ENCODE measurements at regions not wholly inside any gene's neighbourhood (a gene's known extent, or its start where the extent isn't known, plus 50 kb on each side); places are given as distances from the start of the nearest gene placed in this dataset.

DNA sequence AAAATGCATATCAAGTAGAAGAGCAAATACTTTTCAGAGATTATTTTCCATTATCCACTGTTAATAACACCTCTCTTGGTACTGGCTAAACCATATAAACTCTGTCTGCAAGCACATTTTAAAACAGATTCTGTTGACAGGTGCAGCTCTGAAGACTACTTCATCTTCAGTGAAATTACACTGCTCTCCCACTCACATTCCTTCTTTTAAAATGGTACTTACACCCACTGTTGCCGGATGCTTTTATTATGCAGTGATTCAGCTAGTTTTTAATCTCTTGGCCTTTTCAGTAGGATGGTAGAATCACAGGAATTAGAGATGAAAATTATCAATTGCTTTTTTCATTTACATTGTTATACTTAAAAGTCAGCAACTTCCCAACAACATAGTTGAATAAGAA is 381.6 kb downstream of the GASK1B start:
- no peak for DNase-seq (ENCODE audit: low read depth, low spot score)

DNA sequence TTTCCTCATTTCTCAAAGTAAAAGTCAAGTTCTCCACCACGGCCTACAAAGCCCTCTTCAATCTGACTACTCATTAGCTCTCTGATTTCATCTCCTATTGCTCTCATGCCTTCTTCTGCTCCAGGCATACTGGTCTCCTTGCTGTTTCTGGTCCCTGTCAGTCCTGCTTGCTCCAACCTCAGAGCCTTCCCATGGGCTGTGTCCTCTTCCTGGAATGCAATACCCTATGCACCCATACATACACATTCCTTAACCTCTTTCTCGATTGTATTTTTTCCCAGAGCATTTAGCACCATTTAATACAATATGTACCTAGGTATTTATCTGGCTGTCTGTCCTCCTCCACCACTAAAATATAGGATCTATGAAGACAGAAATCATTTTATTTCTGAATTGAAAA is 385.2 kb downstream of the GASK1B start:
- no peak for DNase-seq (ENCODE audit: low read depth, low spot score)

DNA sequence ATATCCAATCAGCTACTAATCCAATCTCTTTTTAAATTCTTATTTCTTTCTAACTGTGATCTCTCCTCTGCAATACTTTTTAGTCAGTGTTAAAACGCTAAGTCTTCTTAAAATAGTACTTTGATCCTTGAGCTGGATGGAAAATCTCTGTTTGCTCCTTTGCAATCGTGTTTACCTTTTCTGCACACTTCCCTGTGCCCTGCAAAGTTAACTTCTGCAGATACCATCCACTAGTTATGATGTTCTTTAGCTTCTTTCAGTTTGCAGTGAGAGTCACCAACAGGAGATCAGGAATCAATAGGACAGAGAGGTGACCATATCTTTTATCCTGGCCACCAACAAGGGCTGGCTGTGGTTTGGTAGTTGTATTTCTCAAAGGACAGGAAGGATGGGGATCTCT is 391.5 kb downstream of the GASK1B start:
- DNase-seq (ENCODE audit: low read depth, low spot score): no peak

DNA sequence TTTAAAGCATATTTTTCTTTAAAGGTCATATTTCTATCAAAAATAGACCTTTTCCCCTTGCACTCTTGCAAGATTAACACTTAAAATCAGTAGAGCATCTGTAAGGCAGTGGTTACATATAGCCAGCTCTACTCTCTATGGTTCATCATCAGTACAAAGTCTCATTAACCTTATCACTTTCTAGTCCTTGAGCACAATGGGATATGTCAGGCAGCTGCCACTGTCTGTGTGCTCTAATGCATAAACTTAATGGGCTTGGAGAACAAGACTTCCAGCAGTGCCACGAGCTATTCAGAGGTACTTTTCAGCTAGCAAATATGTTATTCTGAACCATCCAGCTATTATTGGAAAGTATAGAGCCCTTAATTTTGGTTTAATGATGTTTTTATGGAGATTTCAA is 393.7 kb downstream of the GASK1B start:
- DNase-seq (ENCODE audit: low read depth, low spot score): no peak

DNA sequence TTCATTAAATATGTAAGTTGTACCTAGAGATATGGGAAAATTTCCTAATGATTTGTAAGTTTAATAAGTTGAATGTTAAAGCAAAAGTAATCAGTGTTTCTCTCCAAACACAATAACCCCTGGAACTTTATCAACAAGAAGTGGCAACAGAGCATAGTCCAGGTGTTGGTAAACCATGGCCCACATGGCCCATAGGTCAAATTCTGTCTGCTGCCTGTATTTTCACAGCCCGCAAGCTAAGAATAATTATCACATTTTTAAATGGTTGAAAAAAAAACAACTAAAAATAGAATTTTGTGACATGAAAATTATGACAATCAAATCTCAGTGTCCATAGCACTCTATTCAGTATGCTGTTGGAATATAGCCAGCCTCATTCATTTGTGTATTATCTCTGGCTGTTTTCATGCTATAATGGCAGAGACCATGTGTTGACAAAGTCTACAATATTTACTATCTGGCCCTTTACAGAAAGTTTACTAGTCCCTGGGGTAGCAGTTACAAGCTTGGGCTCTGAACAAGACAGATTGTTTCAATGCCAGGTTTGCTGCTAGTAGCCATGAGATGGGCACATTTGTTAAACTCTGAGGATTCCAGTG is 395.8 kb downstream of the GASK1B start:
- no peak for DNase-seq (ENCODE audit: low read depth, low spot score)

DNA sequence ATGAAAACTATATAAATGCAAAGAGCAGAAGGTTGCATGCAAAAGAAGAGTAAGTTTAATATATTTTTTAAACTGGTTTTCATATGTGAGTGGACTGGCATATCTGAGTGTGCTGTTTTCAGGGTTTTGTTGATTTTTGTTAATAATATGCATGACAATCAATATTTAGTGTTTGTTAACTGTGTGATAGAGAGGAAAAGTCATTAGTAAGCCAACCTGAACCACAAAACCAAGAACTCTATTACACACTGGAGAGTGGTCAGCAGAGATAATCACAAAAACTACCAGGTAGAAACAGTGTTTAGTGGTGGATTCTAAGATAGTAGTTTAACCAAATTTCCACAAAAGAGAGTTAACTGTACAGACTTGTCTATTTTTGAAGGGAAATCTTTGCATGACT is 396.9 kb downstream of the GASK1B start:
- no peak for DNase-seq (ENCODE audit: low read depth, low spot score)

DNA sequence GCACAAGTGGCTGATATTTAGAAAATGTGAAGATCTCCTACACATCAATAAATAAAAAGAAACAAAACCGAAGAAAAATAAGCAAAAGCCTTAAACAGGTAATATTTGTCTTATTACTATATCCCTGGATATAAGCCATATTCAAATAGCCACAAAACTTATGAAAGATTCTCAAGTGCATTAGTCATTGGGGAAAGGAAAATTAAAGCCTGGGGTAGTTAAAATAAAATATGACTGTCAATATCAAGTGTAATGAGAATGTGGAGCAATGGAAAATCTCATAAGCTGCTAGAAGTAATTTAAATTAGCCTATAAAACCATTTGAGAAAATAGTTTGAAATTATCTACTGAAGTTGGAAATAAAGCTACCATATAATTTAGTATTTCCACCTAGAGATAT is 399.9 kb downstream of the GASK1B start:
- no peak for DNase-seq (ENCODE audit: low read depth, low spot score)

DNA sequence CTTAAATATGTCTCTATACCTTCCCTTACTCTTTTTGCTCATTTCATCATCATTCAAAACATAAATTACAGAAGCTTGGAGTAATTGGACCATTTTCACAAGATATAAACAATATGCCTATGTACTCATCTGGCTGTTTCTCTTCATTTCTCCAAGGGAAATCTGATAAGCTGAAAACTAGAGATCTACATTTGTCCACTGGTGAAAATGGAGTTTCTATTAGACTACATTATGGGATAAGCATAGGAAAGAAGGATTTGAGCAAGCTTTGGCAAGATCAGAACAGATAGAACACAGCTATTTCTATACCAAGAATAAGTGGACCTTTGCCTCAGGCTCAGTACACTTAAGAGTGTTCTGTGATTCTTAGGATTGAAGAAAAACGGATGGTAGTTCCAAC is 404.4 kb downstream of the GASK1B start:
- DNase-seq (ENCODE audit: low read depth, low spot score): no peak

DNA sequence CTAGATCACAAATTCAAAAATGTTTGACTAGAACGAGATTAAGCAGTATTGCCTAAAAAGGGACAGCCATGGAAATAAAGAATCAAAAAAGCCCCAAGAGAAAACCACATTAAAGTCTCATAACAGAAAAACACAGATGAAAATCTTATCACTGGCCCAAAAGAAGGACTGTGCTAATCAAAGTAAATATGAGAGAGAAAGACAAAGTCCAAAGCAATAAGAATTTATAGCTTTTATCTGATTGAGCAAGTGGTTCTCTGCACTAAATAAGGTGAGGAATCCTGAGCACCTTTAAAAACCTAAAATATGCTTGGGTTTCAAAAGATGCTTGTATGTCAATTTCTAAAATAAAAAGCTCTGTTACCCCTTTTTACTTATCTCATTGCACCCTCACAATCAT is 409.3 kb downstream of the GASK1B start:
- DNase-seq (ENCODE audit: low read depth, low spot score): no peak

DNA sequence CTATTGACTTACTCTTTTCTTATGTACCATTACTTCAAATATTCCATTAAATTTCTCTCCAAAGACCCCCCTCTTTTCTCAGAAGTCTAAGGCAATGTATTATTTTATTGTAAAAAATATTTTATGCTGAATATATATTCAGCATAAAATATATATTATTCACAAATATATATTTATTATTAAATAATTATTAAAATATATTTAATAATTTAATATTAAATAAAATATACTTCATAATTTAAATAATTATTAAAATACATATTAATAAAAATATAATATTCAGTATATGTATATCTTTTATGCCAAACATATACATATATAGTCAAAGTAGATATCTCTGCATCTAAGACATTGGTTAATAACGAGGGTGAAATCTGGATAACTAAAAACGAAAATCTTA is 418.4 kb downstream of the GASK1B start:
- DNase-seq (ENCODE audit: low read depth, low spot score): no peak

DNA sequence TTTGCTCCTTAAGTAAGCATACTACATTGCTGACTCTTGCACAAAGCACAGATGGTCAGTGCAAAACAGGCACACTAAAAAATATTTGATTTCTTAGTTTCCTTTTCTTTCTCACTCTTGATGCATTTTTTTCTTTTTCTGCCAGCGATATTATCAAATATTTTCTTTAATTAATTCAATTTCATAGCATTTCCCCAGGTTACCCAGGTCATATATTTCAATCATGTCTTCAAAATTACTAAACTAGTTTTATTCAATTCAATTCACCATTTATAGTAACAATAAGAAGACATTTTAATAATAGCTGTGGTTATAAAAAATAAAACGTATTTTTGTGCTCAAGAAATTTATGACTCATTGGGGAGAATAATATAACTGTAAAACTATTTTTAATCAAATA is 421.2 kb downstream of the GASK1B start:
- no peak for DNase-seq (ENCODE audit: low read depth, low spot score)

DNA sequence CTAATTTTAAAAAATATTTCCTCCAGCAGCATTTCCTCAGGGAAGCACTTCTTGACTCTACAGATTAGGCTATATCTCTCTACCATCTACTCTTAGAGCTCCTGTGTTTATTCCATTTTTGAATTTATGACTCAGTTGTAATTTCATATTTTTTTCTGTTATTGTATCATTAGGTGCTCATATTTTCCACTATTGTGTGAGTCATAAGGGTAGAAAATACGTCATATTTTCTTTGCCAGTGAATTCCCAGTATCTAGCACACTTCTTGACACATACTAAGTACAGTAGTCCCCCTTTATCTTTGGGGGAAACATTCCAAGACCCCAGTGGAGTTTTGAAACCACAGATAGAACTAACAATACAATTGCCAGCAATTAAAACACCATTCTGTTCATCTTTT is 431.2 kb downstream of the GASK1B start:
- no peak for DNase-seq (ENCODE audit: low read depth, low spot score)

DNA sequence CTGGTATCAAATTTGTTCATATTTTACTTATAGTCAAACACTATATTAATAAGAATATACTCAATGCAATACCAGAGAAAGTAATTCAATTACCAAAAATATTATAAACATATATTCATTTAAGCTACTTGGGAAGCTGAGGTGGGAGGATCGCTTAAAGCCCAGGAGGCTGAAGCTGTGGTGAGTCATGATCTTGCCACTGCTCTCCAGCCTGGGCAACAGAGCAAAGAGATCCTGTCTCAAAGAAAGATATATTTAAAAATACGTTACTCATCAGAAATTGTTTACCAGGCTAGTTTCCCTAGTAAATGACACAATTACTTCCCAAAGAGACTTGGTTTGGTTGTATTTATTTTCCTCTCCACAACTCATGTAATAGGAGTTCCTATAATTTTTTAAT is 433.6 kb downstream of the GASK1B start:
- DNase-seq (ENCODE audit: low read depth, low spot score): peak; percentile 31

DNA sequence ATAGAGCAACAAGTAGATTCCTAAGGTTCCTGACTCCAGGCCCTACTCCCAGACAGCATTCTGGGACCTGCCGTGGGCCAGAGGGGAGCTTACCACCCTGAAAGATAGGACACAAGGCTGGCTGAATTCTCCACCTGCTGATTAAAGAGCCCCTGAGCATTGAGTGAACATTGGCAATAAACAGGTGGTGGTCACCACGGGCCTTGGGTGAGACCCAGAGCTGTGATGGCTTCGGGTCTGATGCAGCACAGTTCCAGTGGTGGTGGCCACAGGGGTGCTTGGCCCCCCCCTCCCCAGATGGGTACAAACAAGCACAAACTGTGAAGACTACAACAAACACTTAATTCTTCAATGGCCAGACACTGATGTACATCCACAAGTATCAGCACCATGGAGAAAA is 444.6 kb downstream of the GASK1B start:
- no peak for DNase-seq (ENCODE audit: low read depth, low spot score)

DNA sequence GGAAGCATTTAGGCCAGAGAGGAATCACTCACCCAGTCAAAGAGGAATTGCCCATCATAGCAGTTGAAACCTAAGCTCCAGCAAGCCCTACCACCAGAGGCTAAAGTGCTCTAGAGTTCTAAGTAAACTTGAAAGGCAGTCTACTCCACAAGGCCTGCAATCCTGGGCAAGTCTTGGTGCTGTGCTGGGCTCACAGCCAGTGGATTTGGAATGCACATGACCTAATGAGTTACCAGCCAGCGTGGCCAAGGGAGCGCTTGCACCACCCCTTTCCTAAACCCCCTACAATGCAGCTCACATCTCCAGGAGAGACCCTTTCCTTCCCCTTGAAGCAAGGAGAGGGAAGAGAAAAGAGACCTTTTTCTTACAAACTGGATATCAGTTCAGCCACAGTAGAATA is 445.7 kb downstream of the GASK1B start:
- peak; percentile 19 for DNase-seq (ENCODE audit: low read depth, low spot score)

DNA sequence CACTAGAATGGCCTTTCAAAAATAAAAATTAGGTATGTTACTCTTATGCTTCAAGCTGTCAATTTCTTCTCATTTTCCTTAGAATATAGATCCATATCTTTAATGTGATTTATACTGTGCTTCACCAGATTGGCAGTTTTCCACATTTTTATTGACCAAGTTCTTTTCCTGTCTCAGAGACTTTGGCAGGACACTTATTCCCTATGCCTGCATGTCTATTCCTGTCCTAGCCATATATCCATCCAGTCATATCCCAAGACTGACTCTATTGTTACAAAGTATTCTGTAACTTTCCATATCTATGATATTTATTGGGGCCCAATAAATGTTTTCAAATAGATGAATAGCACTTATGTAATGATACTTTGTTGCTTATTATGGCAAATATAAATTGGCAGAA is 450.7 kb downstream of the GASK1B start:
- no peak for DNase-seq (ENCODE audit: low read depth, low spot score)

DNA sequence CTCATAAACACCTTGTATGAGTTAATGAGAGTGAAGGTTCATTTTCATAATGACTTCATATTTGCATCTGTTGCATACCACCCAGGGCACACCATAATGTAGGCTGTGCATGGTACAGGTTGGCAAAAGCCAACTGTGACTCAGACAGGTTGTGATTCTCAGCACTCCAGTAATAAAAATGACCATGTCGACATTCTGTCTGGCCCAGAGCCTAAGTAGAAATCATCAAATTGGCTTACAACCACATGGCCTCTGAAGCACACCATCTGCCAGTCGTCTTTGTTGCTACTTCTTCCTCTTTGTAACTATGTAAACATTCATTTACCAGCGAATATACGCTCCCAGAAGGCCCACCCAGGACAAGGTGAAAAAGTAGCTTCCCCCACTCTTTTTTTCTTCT is 459.5 kb downstream of the GASK1B start:
- peak; percentile 3 for DNase-seq (ENCODE audit: low read depth, low spot score)

DNA sequence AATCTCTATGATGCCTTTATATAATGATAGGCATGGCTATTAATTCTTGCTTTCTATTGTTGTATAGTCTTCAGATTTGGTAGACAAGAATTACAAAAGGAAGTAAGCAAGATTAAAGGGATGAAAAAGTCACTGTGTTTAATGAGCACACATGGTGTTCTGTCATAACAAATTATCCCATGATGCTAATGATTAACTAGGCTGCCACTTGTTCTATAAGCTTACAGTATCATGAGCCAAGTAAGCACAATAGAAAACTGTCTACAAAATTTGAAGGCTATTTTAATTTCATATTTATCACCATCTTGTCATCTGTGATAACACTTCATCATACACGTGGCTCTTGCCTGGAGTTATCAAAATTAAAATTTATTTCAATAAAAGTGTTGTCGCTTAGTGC is 466.7 kb downstream of the GASK1B start:
- no peak for DNase-seq (ENCODE audit: low read depth, low spot score)

DNA sequence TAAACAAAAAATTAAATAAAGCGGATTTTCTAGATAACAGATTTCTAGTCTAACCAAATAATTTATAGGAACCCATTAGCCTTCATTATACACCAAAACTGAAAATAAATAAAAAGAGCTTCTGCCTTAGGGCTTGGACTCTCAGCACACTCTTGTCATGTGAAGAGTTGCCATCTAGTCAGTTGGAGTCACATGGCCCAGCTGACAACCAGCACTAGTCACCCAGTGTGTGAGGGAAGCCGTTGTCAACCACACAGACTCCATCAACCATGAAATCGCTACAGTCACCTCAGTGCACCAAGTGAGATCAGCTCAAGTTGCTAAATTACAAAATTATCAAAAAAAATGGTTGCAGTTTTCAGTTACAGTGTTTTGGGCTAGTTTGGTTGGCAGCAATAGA is 470.0 kb downstream of the GASK1B start:
- no peak for DNase-seq (ENCODE audit: low read depth, low spot score)

DNA sequence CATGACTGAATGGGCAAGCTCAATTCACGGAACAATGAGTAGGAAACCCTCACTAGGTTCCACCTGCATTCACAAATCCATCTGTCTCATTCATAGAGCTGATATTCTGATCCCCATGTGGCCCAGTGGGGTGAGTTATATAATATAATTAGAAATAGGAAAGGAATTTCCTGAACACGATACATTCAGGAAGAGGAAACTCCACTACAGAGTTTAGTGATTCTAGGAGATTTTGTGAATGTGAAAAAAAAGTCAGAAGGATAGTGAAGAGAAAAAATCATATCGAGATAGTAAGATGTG is 471.2 kb downstream of the GASK1B start:
- DNase-seq (ENCODE audit: low read depth, low spot score): no peak

DNA sequence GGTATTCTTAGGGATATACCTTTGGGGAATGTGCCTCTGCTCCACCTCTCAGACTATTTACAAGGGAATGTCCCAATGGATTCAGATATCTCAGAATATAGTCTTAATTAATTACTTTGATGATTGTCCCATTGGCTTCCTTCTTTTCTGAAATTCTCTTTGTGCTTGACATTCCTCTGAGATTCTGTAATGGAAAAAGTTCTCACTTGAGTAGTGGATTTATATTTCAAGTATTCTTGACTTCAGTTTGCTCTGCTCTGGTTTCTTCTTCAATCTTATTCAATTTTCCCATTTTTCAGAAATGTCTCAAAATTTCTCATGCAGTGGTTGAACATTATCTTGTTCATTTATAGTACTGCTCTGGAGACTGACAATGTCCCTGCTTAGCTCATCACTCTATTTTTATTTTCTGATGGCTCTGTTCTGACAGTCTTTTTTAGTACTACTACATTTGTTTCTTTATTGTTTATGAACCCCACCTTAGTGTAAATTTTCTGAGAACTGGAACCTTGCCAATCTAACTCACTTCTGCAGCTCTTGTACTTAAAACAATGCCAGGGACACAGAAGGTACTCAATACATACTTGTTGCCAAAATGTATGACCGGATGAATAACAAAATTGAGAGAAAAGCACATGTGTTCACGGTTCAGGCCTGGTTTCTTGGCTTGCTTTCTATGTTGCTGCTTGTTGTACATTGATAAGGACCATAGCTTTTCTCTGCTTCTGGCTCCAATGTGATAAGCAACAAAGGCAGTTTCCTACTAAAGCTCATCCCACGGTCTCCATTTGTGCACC is 471.7 kb downstream of the GASK1B start:
- peak; percentile 48 for DNase-seq (ENCODE audit: low read depth, low spot score)

DNA sequence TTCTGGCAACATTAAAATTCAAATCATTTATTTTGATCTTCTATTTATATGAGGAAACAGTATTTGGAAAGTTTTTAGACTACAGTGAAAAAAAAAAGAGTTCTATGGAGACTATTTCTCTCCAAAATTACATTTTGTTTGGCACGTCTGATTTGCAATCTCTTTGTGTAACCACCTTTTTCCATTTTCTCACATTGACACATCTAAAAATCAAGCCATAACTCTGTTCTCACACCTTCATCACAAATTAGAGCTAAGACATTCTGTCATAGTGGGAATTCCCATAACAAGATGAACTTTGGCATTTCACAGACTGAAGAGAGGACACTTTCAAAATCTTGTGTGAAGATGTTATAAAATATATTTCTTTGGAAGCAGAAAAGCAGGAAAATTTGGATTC is 468.9 kb downstream of the GRIA2 start:
- DNase-seq (ENCODE audit: low read depth, low spot score): no peak

DNA sequence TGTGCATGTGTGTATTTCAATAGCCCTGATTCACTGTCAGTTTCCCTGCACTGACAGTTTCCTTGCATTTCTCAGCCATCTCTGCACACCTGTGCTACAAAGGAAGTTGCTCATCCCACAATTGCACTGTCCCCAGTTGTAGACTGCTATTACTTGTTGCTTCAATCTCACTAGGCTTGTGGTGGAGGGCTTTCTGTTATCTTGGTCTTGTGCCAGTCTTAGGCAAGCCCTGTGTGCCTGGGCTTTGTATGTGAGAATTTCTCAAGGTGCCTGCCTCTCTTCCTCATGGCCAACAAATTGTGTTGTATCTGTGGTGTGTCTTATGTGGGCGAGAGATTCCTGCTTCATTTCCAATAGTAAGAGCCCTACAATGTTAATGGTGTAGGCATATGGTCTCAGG is 467.4 kb downstream of the GRIA2 start:
- DNase-seq (ENCODE audit: low read depth, low spot score): no peak

DNA sequence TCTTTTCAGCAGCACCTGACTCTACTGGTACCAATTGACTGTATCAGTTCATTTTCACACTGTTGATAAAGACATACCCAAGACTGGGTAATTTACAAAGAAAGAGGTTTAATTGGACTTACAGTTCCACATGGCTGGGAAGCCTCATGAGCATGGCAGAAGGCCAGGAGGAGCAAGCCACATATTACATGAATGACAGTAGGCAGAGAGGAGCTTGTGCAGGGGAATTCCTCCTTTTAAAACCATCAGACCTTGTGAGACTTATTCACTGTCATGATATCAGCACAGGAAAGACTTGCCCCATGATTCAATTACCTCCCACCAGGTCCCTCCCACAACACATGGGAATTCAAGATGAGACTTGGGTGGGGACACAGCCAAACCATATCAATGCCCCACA is 458.8 kb downstream of the GRIA2 start:
- DNase-seq (ENCODE audit: low read depth, low spot score): peak; percentile 9
